K562 (cell line): ENCODE measurements at regions not wholly inside any gene's neighbourhood (a gene's known extent, or its start where the extent isn't known, plus 50 kb on each side); places are given as distances from the start of the nearest gene placed in this dataset.

Experiments
- ARID1B ChIP-seq: fragments of 450-650 bp; IDR thresholded peaks from 2 replicates; pipeline ENCODE4 v1.6.1; 2016; ENCODE audit warnings: antibody characterized with exemption, mild to moderate bottlenecking, inconsistent platforms
- ARID2 ChIP-seq: fragments of 450-650 bp; IDR thresholded peaks from 2 replicates; pipeline ENCODE4 v1.6.1; 2017; ENCODE audit warnings: antibody characterized with exemption, mild to moderate bottlenecking
- ATF7 ChIP-seq: fragments of 450-650 bp; IDR thresholded peaks from 2 replicates; pipeline ENCODE4 v1.7.1; 2014; ENCODE audit warnings: mild to moderate bottlenecking, moderate library complexity
- CEBPG ChIP-seq, 3 experiments: fragments of 200-800 bp in 1 of 3; sonication (Bioruptor generic) in 1 of 3; sonication (generic) in 1 of 3; formaldehyde crosslinking in 1 of 3; IDR thresholded peaks in 2 of 3; conservative IDR thresholded peaks in 1 of 3; 2 replicates each; pipeline versions ENCODE4 v1.6.1 to v1.8.0; 2016 to 2022; ENCODE audit warnings: missing compliant biosample characterization in 2 of 3, missing genetic modification characterization in 2 of 3, mild to moderate bottlenecking in 1 of 3, missing genetic modification reagents in 1 of 3
- FOXA3 ChIP-seq, 2 experiments: fragments of 450-650 bp in 1 of 2; sonication (generic) in 1 of 2; formaldehyde crosslinking; IDR thresholded peaks in 1 of 2; conservative IDR thresholded peaks in 1 of 2; 2 replicates each; pipeline versions ENCODE4 v1.4.0 to v1.8.0; 2020 to 2022; ENCODE audit warnings: mild to moderate bottlenecking in 2 of 2, missing genetic modification reagents in 1 of 2
- KDM4B ChIP-seq, 2 experiments: fragments of 450-650 bp in 1 of 2; sonication (generic) in 1 of 2; IDR thresholded peaks; 2 replicates each; pipeline ENCODE4 v1.6.1; 2016 to 2017; ENCODE audit warnings: borderline replicate concordance in 2 of 2, antibody characterized with exemption in 1 of 2, low read depth in 1 of 2, mild to moderate bottlenecking in 1 of 2
- KLF16 ChIP-seq: IDR thresholded peaks from 2 replicates; pipeline ENCODE4 v1.6.1; 2016; ENCODE audit warnings: antibody characterized with exemption
- MEF2A ChIP-seq: IDR thresholded peaks from 2 replicates; pipeline ENCODE4 v1.6.1; 2011; ENCODE audit warnings: low read depth, mild to moderate bottlenecking, low read length, moderate library complexity; ENCODE audit not compliant: control insufficient read depth
- NR2C1 ChIP-seq, 2 experiments: fragments of 450-650 bp; IDR thresholded peaks; 2 replicates each; pipeline ENCODE4 v1.6.1; 2017; ENCODE audit warnings: mild to moderate bottlenecking in 2 of 2, antibody characterized with exemption in 1 of 2, inconsistent platforms in 1 of 2, missing compliant biosample characterization in 1 of 2, missing genetic modification characterization in 1 of 2
- OTX1 ChIP-seq: fragments of 450-650 bp; formaldehyde crosslinking; IDR thresholded peaks from 2 replicates; pipeline ENCODE4 v1.4.0; 2022; ENCODE audit warnings: mild to moderate bottlenecking
- POU5F1 ChIP-seq: fragments of 150-350 bp; IDR thresholded peaks from 2 replicates; pipeline ENCODE4 v1.6.1; 2014; ENCODE audit warnings: borderline replicate concordance, low read length, low read depth, mild to moderate bottlenecking; ENCODE audit not compliant: partially characterized antibody
- ZFP36 ChIP-seq: fragments of 150-350 bp; IDR thresholded peaks from 2 replicates; pipeline ENCODE4 v1.6.1; 2018; ENCODE audit warnings: low read length, low read depth; ENCODE audit not compliant: partially characterized antibody
- ZNF583 ChIP-seq: fragments of 250-450 bp; sonication (Bioruptor Pico); IDR thresholded peaks from 2 replicates; pipeline ENCODE4 v1.4.0; 2020
- ZNF668 ChIP-seq: fragments of 250-450 bp; sonication (Bioruptor Pico); IDR thresholded peaks from 2 replicates; pipeline ENCODE4 v1.8.0; 2022; ENCODE audit warnings: mild to moderate bottlenecking, inconsistent platforms
- TF ChIP-seq, protein P1 (sequence below): fragments of 250-450 bp; sonication (Bioruptor Pico); IDR thresholded peaks from 2 replicates; pipeline ENCODE4 v1.8.0; 2021; ENCODE audit warnings: borderline replicate concordance, mild to moderate bottlenecking, moderate library complexity; ENCODE audit not compliant: poor library complexity, severe bottlenecking
- TF ChIP-seq, protein P2 (sequence below), 2 experiments: fragments of 450-650 bp; IDR thresholded peaks; 2 replicates each; pipeline ENCODE4 v1.6.1; 2018; ENCODE audit warnings: mild to moderate bottlenecking in 2 of 2, low read depth in 1 of 2; ENCODE audit not compliant: partially characterized antibody in 2 of 2
- TF ChIP-seq, protein P3 (sequence below): fragments of 450-650 bp; IDR thresholded peaks from 2 replicates; pipeline ENCODE4 v1.6.1; 2016
- TF ChIP-seq, protein P4 (sequence below): sonication (generic); IDR thresholded peaks from 2 replicates; pipeline ENCODE4 v1.6.1; 2016
- TF ChIP-seq, protein P5 (sequence below), 2 experiments: fragments of 450-650 bp in 1 of 2; sonication (generic) in 1 of 2; formaldehyde crosslinking in 1 of 2; IDR thresholded peaks in 1 of 2; conservative IDR thresholded peaks in 1 of 2; 2 replicates each; pipeline versions ENCODE4 v1.6.1 to v1.8.1; 2016 to 2023; ENCODE audit warnings: mild to moderate bottlenecking in 2 of 2, moderate library complexity in 2 of 2, inconsistent platforms in 1 of 2, missing genetic modification reagents in 1 of 2

DNA sequence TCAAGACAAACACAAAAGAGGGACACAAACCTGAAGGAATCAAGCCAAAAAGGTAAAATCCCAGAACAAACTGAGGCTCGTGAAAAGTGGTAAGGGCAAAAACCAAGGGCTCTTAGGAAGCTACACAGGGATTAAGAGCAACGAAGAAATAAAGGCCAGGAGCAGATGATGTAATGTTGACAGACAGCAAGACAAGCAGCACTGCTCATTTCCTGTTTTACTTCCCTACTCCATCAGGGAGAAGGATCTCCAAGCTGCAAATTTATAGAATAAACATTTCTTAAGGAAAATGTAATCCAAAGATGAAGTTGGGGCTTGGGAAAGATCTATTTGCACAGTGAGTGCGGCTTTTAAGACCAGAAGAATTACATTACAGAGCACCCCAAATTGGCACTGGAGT, 182.3 kb upstream of the MAP1B start (continued):
- TF ChIP-seq, protein P1, sequence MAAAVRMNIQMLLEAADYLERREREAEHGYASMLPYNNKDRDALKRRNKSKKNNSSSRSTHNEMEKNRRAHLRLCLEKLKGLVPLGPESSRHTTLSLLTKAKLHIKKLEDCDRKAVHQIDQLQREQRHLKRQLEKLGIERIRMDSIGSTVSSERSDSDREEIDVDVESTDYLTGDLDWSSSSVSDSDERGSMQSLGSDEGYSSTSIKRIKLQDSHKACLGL (CRISPR knock-in tag): no peak
- TF ChIP-seq ZNF668 (CRISPR knock-in tag) (no peak), POU5F1 (no peak), KDM4B (IDR thresholded peaks at IDR 0.05; ENCODE audit: borderline replicate concordance in 2 of 2, low read depth in 1 of 2) (no peak), ARID2 (no peak), KLF16 (no peak), OTX1 (no peak), MEF2A (no peak), ARID1B (no peak), NR2C1 (IDR thresholded peaks at IDR 0.05) (no peak), NR2C1 (tag; IDR thresholded peaks at IDR 0.05) (no peak), ZNF583 (CRISPR knock-in tag) (no peak), ATF7 (peak; percentile 52; the same call in 1 of the 2 replicates), CEBPG (CRISPR knock-in tag; IDR thresholded peaks at IDR 0.05) (no peak), CEBPG (tag; conservative IDR thresholded peaks at IDR 0.05 in 1 of 2, IDR thresholded peaks at IDR 0.05 in 1 of 2) (peak; percentile 59 to 81), ZFP36 (no peak), FOXA3 (CRISPR knock-in tag; conservative IDR thresholded peaks at IDR 0.05 in 1 of 2, IDR thresholded peaks at IDR 0.05 in 1 of 2) (peak in 1 of 2 experiments; percentile 25; a peak in 1 of 4 replicates)
- TF ChIP-seq, protein P2, sequence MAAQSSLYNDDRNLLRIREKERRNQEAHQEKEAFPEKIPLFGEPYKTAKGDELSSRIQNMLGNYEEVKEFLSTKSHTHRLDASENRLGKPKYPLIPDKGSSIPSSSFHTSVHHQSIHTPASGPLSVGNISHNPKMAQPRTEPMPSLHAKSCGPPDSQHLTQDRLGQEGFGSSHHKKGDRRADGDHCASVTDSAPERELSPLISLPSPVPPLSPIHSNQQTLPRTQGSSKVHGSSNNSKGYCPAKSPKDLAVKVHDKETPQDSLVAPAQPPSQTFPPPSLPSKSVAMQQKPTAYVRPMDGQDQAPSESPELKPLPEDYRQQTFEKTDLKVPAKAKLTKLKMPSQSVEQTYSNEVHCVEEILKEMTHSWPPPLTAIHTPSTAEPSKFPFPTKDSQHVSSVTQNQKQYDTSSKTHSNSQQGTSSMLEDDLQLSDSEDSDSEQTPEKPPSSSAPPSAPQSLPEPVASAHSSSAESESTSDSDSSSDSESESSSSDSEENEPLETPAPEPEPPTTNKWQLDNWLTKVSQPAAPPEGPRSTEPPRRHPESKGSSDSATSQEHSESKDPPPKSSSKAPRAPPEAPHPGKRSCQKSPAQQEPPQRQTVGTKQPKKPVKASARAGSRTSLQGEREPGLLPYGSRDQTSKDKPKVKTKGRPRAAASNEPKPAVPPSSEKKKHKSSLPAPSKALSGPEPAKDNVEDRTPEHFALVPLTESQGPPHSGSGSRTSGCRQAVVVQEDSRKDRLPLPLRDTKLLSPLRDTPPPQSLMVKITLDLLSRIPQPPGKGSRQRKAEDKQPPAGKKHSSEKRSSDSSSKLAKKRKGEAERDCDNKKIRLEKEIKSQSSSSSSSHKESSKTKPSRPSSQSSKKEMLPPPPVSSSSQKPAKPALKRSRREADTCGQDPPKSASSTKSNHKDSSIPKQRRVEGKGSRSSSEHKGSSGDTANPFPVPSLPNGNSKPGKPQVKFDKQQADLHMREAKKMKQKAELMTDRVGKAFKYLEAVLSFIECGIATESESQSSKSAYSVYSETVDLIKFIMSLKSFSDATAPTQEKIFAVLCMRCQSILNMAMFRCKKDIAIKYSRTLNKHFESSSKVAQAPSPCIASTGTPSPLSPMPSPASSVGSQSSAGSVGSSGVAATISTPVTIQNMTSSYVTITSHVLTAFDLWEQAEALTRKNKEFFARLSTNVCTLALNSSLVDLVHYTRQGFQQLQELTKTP (IDR thresholded peaks at IDR 0.05; ENCODE audit: low read depth in 1 of 2, partially characterized antibody in 2 of 2): no peak
- TF ChIP-seq, protein P3, sequence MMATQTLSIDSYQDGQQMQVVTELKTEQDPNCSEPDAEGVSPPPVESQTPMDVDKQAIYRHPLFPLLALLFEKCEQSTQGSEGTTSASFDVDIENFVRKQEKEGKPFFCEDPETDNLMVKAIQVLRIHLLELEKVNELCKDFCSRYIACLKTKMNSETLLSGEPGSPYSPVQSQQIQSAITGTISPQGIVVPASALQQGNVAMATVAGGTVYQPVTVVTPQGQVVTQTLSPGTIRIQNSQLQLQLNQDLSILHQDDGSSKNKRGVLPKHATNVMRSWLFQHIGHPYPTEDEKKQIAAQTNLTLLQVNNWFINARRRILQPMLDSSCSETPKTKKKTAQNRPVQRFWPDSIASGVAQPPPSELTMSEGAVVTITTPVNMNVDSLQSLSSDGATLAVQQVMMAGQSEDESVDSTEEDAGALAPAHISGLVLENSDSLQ: peak; percentile 28; the same call in 1 of the 2 replicates
- TF ChIP-seq, protein P4, sequence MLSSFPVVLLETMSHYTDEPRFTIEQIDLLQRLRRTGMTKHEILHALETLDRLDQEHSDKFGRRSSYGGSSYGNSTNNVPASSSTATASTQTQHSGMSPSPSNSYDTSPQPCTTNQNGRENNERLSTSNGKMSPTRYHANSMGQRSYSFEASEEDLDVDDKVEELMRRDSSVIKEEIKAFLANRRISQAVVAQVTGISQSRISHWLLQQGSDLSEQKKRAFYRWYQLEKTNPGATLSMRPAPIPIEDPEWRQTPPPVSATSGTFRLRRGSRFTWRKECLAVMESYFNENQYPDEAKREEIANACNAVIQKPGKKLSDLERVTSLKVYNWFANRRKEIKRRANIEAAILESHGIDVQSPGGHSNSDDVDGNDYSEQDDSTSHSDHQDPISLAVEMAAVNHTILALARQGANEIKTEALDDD: no peak
- TF ChIP-seq, protein P5, sequence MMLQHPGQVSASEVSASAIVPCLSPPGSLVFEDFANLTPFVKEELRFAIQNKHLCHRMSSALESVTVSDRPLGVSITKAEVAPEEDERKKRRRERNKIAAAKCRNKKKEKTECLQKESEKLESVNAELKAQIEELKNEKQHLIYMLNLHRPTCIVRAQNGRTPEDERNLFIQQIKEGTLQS (IDR thresholded peaks at IDR 0.05): peak; percentile 57; the same call in 1 of the 2 replicates
- TF ChIP-seq, protein P5 (CRISPR knock-in tag; conservative IDR thresholded peaks at IDR 0.05): no peak
